H1 (cell line): ENCODE measurements at regions not wholly inside any gene's neighbourhood (a gene's known extent, or its start where the extent isn't known, plus 50 kb on each side); places are given as distances from the start of the nearest gene placed in this dataset.

Experiments used
- CREB1 ChIP-seq: IDR thresholded peaks from 2 replicates; pipeline ENCODE4 v1.6.1; 2012; ENCODE audit warnings: inconsistent platforms
- CTCF ChIP-seq, 3 experiments: IDR thresholded peaks; 1 replicate in 2 of 3; 2 replicates in 1 of 3; pipeline versions ENCODE4 v1.5.1 to v1.6.1; 2011; ENCODE audit warnings: low read length in 3 of 3, mild to moderate bottlenecking in 3 of 3, inconsistent platforms in 2 of 3, low read depth in 1 of 3, moderate library complexity in 1 of 3; ENCODE audit not compliant: insufficient read depth in 1 of 3; ENCODE audit errors: control extremely low read depth in 1 of 3
- E2F6 ChIP-seq: IDR thresholded peaks from 2 replicates; pipeline ENCODE4 v1.6.1; 2012; ENCODE audit warnings: inconsistent platforms
- HDAC6 ChIP-seq: IDR thresholded peaks from one replicate; pipeline ENCODE4 v1.7.1; 2012; ENCODE audit warnings: low read depth, mild to moderate bottlenecking, inconsistent platforms, low read length, moderate library complexity
- POLR2AphosphoS5 ChIP-seq: IDR thresholded peaks from 2 replicates; pipeline ENCODE4 v1.6.1; 2011; ENCODE audit warnings: low read depth, low read length
- SP1 ChIP-seq: IDR thresholded peaks from 2 replicates; pipeline ENCODE4 v1.6.1; 2011; ENCODE audit warnings: low read depth, low read length
- SRF ChIP-seq: IDR thresholded peaks from 2 replicates; pipeline ENCODE4 v1.6.1; 2011; ENCODE audit warnings: mild to moderate bottlenecking, low read depth, low read length, moderate library complexity
- YY1 ChIP-seq: IDR thresholded peaks from 2 replicates; pipeline ENCODE4 v1.6.1; 2011; ENCODE audit warnings: low read depth, mild to moderate bottlenecking, low read length

- no peak for TF ChIP-seq POLR2AphosphoS5
- no peak for TF ChIP-seq HDAC6
- TF ChIP-seq CREB1 = no peak
- no peak for TF ChIP-seq SRF
- no peak for TF ChIP-seq SP1
- no peak for TF ChIP-seq CTCF (IDR thresholded peaks at IDR 0.05; ENCODE audit: control extremely low read depth in 1 of 3, insufficient read depth in 1 of 3, low read depth in 1 of 3, low read length in 3 of 3)
- no peak for TF ChIP-seq YY1
- peak; percentile 50; the same call in 1 of the 2 replicates for TF ChIP-seq E2F6
These were observed 287.6 kb upstream of the HNRNPA3 start for GRCh38 chr2:176924909-176925534.
